ENCODE measurements at regions not wholly inside any gene's neighbourhood (a gene's known extent, or its start where the extent isn't known, plus 50 kb on each side); places are given as distances from the start of the nearest gene placed in this dataset.

- TF ChIP-seq CTCF (IDR thresholded peaks at IDR 0.05), result no peak
- Mint-ChIP-seq H3K4me3 (no peak overlapping the region), H3K4me1 (peaks cover 33% of the 10 kb centered on the region)
These were observed 148.9 kb downstream of the SOX11 start for GRCh38 chr2:5841126-5841525.

DNA sequence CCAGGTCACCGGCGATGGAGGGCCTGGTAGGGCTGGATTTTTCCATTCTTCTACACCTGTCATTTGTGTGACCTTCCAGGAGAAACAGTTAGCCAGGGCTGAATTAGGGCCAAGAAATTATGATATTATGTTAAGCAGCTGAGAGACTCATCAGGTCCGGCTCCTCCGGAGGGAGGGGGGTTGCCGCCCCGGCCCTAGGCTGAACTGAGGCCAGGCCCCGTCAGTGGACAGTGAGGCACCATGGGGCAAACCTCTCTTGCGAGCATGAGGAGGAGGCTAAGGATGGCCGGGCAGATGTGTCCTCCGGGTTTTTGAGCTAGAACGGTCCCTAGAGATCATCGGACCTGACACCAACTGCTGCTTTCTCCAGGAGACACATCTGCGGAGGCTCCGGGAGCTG, 150.1 kb downstream of the SOX11 start:
- Mint-ChIP-seq H3K9me3 (no peaks in the 10 kb centered on the region), H3K4me3 (no peak overlapping the region), H3K27ac (no peak overlapping the region), H3K27me3 (ENCODE audit: low read depth, poor library complexity) (peaks cover 3% of the 10 kb centered on the region), H3K4me1 (peaks cover 33% of the 10 kb centered on the region), H3K36me3 (ENCODE audit: low read depth) (no peaks in the 10 kb centered on the region)
- TF ChIP-seq CTCF (IDR thresholded peaks at IDR 0.05), result no peak
- DNase-seq, result no peak

More at GRCh38 chr2:5841126-5841525, 148.9 kb downstream of the SOX11 start:
- no peak overlapping the region for H3K27ac Mint-ChIP-seq
- DNase-seq, result no peak
- peaks cover 3% of the 10 kb centered on the region for H3K27me3 Mint-ChIP-seq (ENCODE audit: low read depth, poor library complexity)
- no peaks in the 10 kb centered on the region for H3K36me3 Mint-ChIP-seq (ENCODE audit: low read depth)
- peaks cover 3% of the 10 kb centered on the region for H3K9me3 Mint-ChIP-seq

- DNase-seq, result no peak
- peaks cover 18% of the 10 kb centered on the region for H3K4me1 Mint-ChIP-seq
- H3K27ac Mint-ChIP-seq, result no peak overlapping the region
- no peak for TF ChIP-seq CTCF (IDR thresholded peaks at IDR 0.05)
- H3K27me3 Mint-ChIP-seq (ENCODE audit: low read depth, poor library complexity), result peaks cover 3% of the 10 kb centered on the region
- no peaks in the 10 kb centered on the region for H3K9me3 Mint-ChIP-seq
- H3K36me3 Mint-ChIP-seq (ENCODE audit: low read depth), result no peaks in the 10 kb centered on the region
- H3K4me3 Mint-ChIP-seq, result no peak overlapping the region
These were observed 153.7 kb downstream of the SOX11 start for GRCh38 chr2:5845798-5846330.

GRCh38 chr2:5846881-5847280, 154.7 kb downstream of the SOX11 start:
- no peak for DNase-seq
- no peak overlapping the region for H3K27ac Mint-ChIP-seq
- no peak for TF ChIP-seq CTCF (IDR thresholded peaks at IDR 0.05)
- H3K27me3 Mint-ChIP-seq (ENCODE audit: low read depth, poor library complexity), result peaks cover 3% of the 10 kb centered on the region
- no peaks in the 10 kb centered on the region for H3K9me3 Mint-ChIP-seq
- H3K4me1 Mint-ChIP-seq, result peaks cover 11% of the 10 kb centered on the region
- no peaks in the 10 kb centered on the region for H3K36me3 Mint-ChIP-seq (ENCODE audit: low read depth)
- H3K4me3 Mint-ChIP-seq, result no peak overlapping the region

DNA sequence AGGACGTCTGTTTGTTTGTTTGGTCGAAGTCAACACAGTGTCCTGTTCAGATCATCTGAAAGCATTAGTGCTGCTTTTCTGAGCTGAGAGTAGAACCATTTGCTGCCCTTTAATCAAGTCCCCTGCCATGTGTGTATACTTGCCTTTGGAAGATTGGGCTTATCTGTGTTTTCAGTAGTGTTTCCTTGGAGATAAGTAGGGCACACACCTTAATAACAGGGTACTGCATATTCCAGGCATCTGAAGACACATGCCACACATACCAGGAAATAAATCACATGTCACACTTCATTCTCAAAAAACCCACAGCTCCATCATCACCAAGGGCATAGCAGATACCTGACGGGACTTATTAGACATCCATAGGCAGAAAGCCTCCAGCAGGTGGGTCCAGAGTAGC, 157.4 kb downstream of the SOX11 start:
- Mint-ChIP-seq H3K27me3 (ENCODE audit: low read depth, poor library complexity) (no peaks in the 10 kb centered on the region), H3K4me3 (no peak overlapping the region), H3K36me3 (ENCODE audit: low read depth) (no peaks in the 10 kb centered on the region), H3K27ac (no peak overlapping the region), H3K4me1 (peaks cover 8% of the 10 kb centered on the region), H3K9me3 (no peaks in the 10 kb centered on the region)
- no peak for DNase-seq
- no peak for TF ChIP-seq CTCF (IDR thresholded peaks at IDR 0.05)

DNA sequence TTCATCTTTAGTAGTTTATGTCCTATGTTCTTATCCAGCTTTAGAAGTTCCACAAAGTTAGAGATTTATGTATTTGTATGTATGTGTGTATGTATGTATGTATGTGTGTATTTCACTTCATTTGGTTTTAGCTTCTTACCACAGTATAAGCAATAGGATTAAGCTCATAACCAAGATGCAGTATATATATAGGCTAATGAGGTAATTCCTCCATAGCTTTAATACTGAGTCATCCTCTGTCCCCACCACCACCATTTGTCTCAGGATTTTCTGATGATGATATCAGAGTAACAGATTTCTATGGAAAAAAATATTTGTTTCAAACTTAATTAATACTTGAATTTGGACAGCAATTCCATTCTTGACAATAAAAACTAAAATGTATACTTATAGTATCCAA, 159.2 kb downstream of the SOX11 start:
- H3K27me3 Mint-ChIP-seq (ENCODE audit: low read depth, poor library complexity), result no peaks in the 10 kb centered on the region
- H3K27ac Mint-ChIP-seq, result no peak overlapping the region
- H3K9me3 Mint-ChIP-seq, result no peaks in the 10 kb centered on the region
- H3K36me3 Mint-ChIP-seq (ENCODE audit: low read depth), result no peaks in the 10 kb centered on the region
- DNase-seq, result no peak
- TF ChIP-seq CTCF (IDR thresholded peaks at IDR 0.05), result no peak
- H3K4me3 Mint-ChIP-seq, result no peak overlapping the region
- H3K4me1 Mint-ChIP-seq, result peaks cover 8% of the 10 kb centered on the region
